Sigmoid colon (tissue), 6 donors: ENCODE measurements at regions not wholly inside any gene's neighbourhood (a gene's known extent, or its start where the extent isn't known, plus 50 kb on each side); places are given as distances from the start of the nearest gene placed in this dataset.

ENCODE experiments used
- DNase-seq: peaks from one replicate; pipeline ENCODE4 v3.0.0-alpha.2; 2019
- H3K27ac ChIP-seq, 4 donors: fragments of 200-600 bp; sonication (generic); one replicate each; pipeline ENCODE4 v1.5.1; 2016 to 2019; ENCODE audit warnings: mild to moderate bottlenecking in 1 of 4
- H3K27me3 ChIP-seq, 3 donors: fragments of 200-600 bp; sonication (generic); one replicate each; pipeline ENCODE4 v1.5.1; 2019; ENCODE audit warnings: mild to moderate bottlenecking in 1 of 3
- H3K36me3 ChIP-seq, 4 donors: fragments of 200-600 bp; sonication (generic); one replicate each; pipeline ENCODE4 v1.5.1; 2016 to 2019
- H3K4me1 ChIP-seq, 4 donors: fragments of 200-600 bp; sonication (generic); one replicate each; pipeline ENCODE4 v1.5.1; 2017 to 2019
- H3K4me3 ChIP-seq, 4 donors: fragments of 200-600 bp; sonication (generic); one replicate each; pipeline ENCODE4 v1.5.1; 2017 to 2019; ENCODE audit warnings: mild to moderate bottlenecking in 2 of 4, moderate library complexity in 1 of 4
- H3K9me3 ChIP-seq, 4 donors: fragments of 200-600 bp in 3 of 4; sonication (generic) in 3 of 4; one replicate each; pipeline versions ENCODE4 v1.5.1 to v1.6.1; 2013 to 2019
- EP300 ChIP-seq, 4 donors: sonication (generic); formaldehyde crosslinking; IDR thresholded peaks; one replicate each; pipeline ENCODE4 v1.6.1; 2017; ENCODE audit warnings: antibody characterized with exemption in 4 of 4
- POLR2A ChIP-seq, 2 donors: fragments of 450-650 bp; IDR thresholded peaks; one replicate each; pipeline ENCODE4 v1.6.1; 2016; ENCODE audit warnings: antibody characterized with exemption in 2 of 2, mild to moderate bottlenecking in 2 of 2, moderate library complexity in 2 of 2
- POLR2AphosphoS5 ChIP-seq, 4 donors: sonication (generic); formaldehyde crosslinking; IDR thresholded peaks; one replicate each; pipeline ENCODE4 v1.6.1; 2017; ENCODE audit warnings: antibody characterized with exemption in 4 of 4
- WGBS, 2 donors: extraction: QIAGEN DNeasy Blood & Tissue Kit; methylation state at CpG; one replicate each; pipeline ENCODE4 v1.1.7; 2013; 5-methylcytosine and 5-hydroxymethylcytosine counted together
- intact Hi-C: fragments of 100-400 bp; cut with DNase I; formaldehyde crosslinking; loops from one replicate; pipeline ENCODE4 v1.15.1; 2023
- TF ChIP-seq, protein P1 (sequence below), 4 experiments: fragments of 450-650 bp in 3 of 4; fragments of 200-600 bp in 1 of 4; IDR thresholded peaks; one replicate each; pipeline ENCODE4 v1.5.1; 2016 to 2019; ENCODE audit warnings: antibody characterized with exemption in 4 of 4, mild to moderate bottlenecking in 3 of 4, moderate library complexity in 2 of 4
- donor health status: healthy with polysubstance abuse.
- donor health status: healthy.

- Histone ChIP-seq H3K9me3 (no peaks in the 10 kb centered on the region), H3K27me3 (no peaks in the 10 kb centered on the region), H3K27ac (no peak overlapping the region), H3K36me3 (no peaks in the 10 kb centered on the region), H3K4me1 (peaks cover 0 to 9% (median 0%) of the 10 kb centered on the region in 4 donors), H3K4me3 (no peak overlapping the region)
- intact Hi-C loops: no loop called here
- DNase-seq: no peak
- TF ChIP-seq EP300 (IDR thresholded peaks at IDR 0.05) (no peak), POLR2AphosphoS5 (IDR thresholded peaks at IDR 0.05) (no peak), POLR2A (IDR thresholded peaks at IDR 0.05) (no peak)
- TF ChIP-seq, protein P1, sequence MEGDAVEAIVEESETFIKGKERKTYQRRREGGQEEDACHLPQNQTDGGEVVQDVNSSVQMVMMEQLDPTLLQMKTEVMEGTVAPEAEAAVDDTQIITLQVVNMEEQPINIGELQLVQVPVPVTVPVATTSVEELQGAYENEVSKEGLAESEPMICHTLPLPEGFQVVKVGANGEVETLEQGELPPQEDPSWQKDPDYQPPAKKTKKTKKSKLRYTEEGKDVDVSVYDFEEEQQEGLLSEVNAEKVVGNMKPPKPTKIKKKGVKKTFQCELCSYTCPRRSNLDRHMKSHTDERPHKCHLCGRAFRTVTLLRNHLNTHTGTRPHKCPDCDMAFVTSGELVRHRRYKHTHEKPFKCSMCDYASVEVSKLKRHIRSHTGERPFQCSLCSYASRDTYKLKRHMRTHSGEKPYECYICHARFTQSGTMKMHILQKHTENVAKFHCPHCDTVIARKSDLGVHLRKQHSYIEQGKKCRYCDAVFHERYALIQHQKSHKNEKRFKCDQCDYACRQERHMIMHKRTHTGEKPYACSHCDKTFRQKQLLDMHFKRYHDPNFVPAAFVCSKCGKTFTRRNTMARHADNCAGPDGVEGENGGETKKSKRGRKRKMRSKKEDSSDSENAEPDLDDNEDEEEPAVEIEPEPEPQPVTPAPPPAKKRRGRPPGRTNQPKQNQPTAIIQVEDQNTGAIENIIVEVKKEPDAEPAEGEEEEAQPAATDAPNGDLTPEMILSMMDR (IDR thresholded peaks at IDR 0.05): no peak
- WGBS, 2 donors: 83 to 92% methylated on average over 3 of the region's 3 CpGs
These were observed 62.7 kb upstream of the DOCK10 start for GRCh38 chr2:225104971-225105370.

DNA sequence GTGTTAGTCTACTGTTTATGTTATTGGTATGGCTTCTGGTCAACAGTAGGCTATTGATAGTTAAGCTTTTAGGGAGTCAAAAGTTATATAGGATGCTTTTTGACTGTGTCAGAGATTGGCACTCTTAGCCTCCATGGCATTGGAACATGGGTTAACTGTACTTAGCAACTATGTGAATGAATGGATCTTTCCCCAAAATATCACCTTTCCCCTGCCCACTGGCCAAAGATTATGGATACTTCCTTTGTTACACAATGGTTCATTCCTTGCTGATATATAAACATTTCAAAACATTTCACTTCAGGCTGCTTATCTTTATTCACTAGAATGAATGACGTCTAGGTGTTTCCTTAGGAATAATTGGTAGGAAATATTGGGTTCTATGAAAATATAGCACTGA lies 62.1 kb upstream of the DOCK10 start:
- peaks cover 0 to 9% (median 0%) of the 10 kb centered on the region in 4 donors for H3K4me1 ChIP-seq
- no peak overlapping the region for H3K4me3 ChIP-seq
- no peaks in the 10 kb centered on the region for H3K27me3 ChIP-seq
- no peaks in the 10 kb centered on the region for H3K9me3 ChIP-seq
- TF ChIP-seq, protein P1 (IDR thresholded peaks at IDR 0.05): no peak
- TF ChIP-seq POLR2AphosphoS5 (IDR thresholded peaks at IDR 0.05): no peak
- no peak for TF ChIP-seq POLR2A (IDR thresholded peaks at IDR 0.05)
- TF ChIP-seq EP300 (IDR thresholded peaks at IDR 0.05): no peak
- H3K36me3 ChIP-seq: no peaks in the 10 kb centered on the region
- DNase-seq: no peak
- no peak overlapping the region for H3K27ac ChIP-seq
- intact Hi-C loops: no loop called here
- WGBS, 2 donors: 84 to 91% methylated on average over 1 of the region's 1 CpG

DNA sequence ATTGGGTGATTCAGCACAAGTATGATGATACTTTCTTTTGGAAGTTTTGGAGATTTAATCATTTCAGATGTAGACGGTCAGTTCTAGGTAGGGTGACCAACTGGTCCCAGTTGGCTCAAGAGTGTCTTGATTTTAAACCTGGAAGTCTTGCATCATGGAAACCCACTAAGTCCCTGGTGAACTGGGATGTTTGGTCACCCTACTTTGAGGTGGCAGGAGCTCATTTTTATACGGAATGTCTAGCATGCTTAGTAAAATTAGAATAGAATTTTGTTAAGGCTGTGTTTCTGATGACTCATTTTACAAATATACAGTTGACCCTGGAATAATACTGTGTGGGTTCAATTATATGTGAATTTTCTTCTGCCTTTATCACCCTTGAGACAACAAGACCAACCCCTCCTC lies 61.5 kb upstream of the DOCK10 start:
- Histone ChIP-seq H3K27ac (no peak overlapping the region), H3K4me3 (no peak overlapping the region), H3K36me3 (no peaks in the 10 kb centered on the region), H3K27me3 (no peaks in the 10 kb centered on the region), H3K9me3 (no peaks in the 10 kb centered on the region), H3K4me1 (peaks cover 0 to 9% (median 0%) of the 10 kb centered on the region in 4 donors)
- DNase-seq: no peak
- no peak for TF ChIP-seq POLR2AphosphoS5 (IDR thresholded peaks at IDR 0.05)
- TF ChIP-seq, protein P1 (IDR thresholded peaks at IDR 0.05): no peak
- TF ChIP-seq POLR2A (IDR thresholded peaks at IDR 0.05): no peak
- TF ChIP-seq EP300 (IDR thresholded peaks at IDR 0.05): no peak
- intact Hi-C loops: no loop called here
- 82 to 89% methylated on average over 2 of the region's 2 CpGs for WGBS, 2 donors

DNA sequence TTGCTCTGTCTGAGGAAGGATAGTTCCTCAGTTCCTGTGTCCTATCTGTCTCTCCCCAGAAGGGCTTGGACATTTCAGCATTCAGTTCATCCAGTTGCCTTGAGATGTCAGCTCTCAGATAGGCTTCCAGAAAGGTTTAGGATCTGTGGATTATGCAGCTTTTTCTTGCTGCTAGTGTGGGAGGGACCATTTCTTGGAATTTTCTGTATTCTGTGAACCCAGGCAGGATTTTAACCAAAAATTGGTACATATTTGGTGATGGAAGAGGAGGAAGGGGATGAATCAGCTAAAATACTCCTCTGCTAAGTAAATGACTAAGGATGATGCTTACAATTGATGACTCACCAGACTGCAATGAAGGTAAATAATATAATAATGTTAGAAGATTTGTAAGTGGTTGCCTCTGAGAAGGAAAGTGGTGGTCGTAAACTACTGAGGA lies 58.6 kb upstream of the DOCK10 start:
- intact Hi-C loops: no loop called here
- no peak for DNase-seq
- no peak overlapping the region for H3K4me3 ChIP-seq
- no peaks in the 10 kb centered on the region for H3K36me3 ChIP-seq
- no peaks in the 10 kb centered on the region for H3K27me3 ChIP-seq
- 69 to 70% methylated on average over 1 of the region's 1 CpG for WGBS, 2 donors
- no peak overlapping the region for H3K27ac ChIP-seq
- TF ChIP-seq, protein P1 (IDR thresholded peaks at IDR 0.05): no peak
- TF ChIP-seq POLR2AphosphoS5 (IDR thresholded peaks at IDR 0.05) (no peak), POLR2A (IDR thresholded peaks at IDR 0.05) (no peak), EP300 (IDR thresholded peaks at IDR 0.05) (no peak)
- H3K9me3 ChIP-seq: no peaks in the 10 kb centered on the region
- H3K4me1 ChIP-seq: peaks cover 0 to 9% (median 0%) of the 10 kb centered on the region in 4 donors

- 86 to 93% methylated on average over 1 of the region's 1 CpG for WGBS, 2 donors
- no peaks in the 10 kb centered on the region for H3K36me3 ChIP-seq
- H3K4me3 ChIP-seq: no peak overlapping the region
- no peak for DNase-seq
- peaks cover 0 to 9% (median 0%) of the 10 kb centered on the region in 4 donors for H3K4me1 ChIP-seq
- H3K27me3 ChIP-seq: no peaks in the 10 kb centered on the region
- H3K9me3 ChIP-seq: no peaks in the 10 kb centered on the region
- H3K27ac ChIP-seq: no peak overlapping the region
- intact Hi-C loops: no loop called here
- TF ChIP-seq POLR2A (IDR thresholded peaks at IDR 0.05) (no peak), POLR2AphosphoS5 (IDR thresholded peaks at IDR 0.05) (no peak), EP300 (IDR thresholded peaks at IDR 0.05) (no peak)
- TF ChIP-seq, protein P1 (IDR thresholded peaks at IDR 0.05): no peak
These were observed 58.0 kb upstream of the DOCK10 start for GRCh38 chr2:225100269-225100668.
